Nephron progenitor cell (in vitro differentiated cells): ENCODE measurements at regions not wholly inside any gene's neighbourhood (a gene's known extent, or its start where the extent isn't known, plus 50 kb on each side); places are given as distances from the start of the nearest gene placed in this dataset.

Source experiments
- DNase-seq: peaks from one replicate; pipeline ENCODE4 v3.0.0; 2021
- H3K27ac Mint-ChIP-seq: 2 replicates; pipeline ENCODE4 v1.8.0; 2021; ENCODE audit warnings: mild to moderate bottlenecking, moderate library complexity, mixed read lengths
- H3K27me3 Mint-ChIP-seq: 2 replicates; pipeline ENCODE4 v1.8.0; 2021; ENCODE audit warnings: mild to moderate bottlenecking, low read depth, mixed read lengths; ENCODE audit not compliant: poor library complexity
- H3K36me3 Mint-ChIP-seq: 2 replicates; pipeline ENCODE4 v1.8.0; 2021; ENCODE audit warnings: low read depth, mixed read lengths
- H3K4me1 Mint-ChIP-seq: 2 replicates; pipeline ENCODE4 v1.8.0; 2021; ENCODE audit warnings: mixed read lengths
- H3K4me3 Mint-ChIP-seq: 2 replicates; pipeline ENCODE4 v1.8.0; 2021; ENCODE audit warnings: mild to moderate bottlenecking, moderate library complexity, mixed read lengths
- H3K9me3 Mint-ChIP-seq: 2 replicates; pipeline ENCODE4 v1.8.0; 2021; ENCODE audit warnings: mild to moderate bottlenecking, moderate library complexity, mixed read lengths
- TF ChIP-seq, protein P1 (sequence below): fragments of 200-600 bp; sonication (generic); IDR thresholded peaks from 2 replicates; pipeline ENCODE4 v1.5.0; 2021; ENCODE audit warnings: antibody characterized with exemption

- Mint-ChIP-seq H3K4me3 (no peak overlapping the region), H3K36me3 (no peaks in the 10 kb centered on the region), H3K4me1 (peaks cover 22% of the 10 kb centered on the region), H3K27ac (no peak overlapping the region), H3K27me3 (peaks cover 17% of the 10 kb centered on the region), H3K9me3 (peaks cover 9% of the 10 kb centered on the region)
- DNase-seq, result no peak
- TF ChIP-seq, protein P1, sequence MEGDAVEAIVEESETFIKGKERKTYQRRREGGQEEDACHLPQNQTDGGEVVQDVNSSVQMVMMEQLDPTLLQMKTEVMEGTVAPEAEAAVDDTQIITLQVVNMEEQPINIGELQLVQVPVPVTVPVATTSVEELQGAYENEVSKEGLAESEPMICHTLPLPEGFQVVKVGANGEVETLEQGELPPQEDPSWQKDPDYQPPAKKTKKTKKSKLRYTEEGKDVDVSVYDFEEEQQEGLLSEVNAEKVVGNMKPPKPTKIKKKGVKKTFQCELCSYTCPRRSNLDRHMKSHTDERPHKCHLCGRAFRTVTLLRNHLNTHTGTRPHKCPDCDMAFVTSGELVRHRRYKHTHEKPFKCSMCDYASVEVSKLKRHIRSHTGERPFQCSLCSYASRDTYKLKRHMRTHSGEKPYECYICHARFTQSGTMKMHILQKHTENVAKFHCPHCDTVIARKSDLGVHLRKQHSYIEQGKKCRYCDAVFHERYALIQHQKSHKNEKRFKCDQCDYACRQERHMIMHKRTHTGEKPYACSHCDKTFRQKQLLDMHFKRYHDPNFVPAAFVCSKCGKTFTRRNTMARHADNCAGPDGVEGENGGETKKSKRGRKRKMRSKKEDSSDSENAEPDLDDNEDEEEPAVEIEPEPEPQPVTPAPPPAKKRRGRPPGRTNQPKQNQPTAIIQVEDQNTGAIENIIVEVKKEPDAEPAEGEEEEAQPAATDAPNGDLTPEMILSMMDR, result no peak
Observed at GRCh38 chr1:30505853-30506252, 217.5 kb downstream of the MATN1 start.

DNA sequence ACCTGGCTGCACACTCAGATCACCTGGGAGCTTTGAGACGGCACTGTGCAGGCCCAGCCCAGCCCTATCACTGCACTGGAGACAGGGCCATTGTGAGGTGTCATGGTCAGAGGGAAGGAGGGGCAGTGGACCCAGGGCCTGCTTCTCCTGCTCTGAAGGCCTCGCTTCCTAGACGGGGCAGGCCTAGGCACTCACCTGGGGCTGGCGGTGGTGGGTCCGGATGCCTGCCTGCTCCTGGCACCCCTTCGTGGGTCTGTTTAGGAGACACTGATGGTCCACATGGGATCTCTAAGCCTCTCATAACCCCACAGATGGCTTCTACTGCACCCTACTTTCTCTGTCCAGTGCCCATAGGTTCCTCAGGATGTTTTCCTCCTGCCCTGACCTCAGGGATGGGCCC lies 230.9 kb downstream of the MATN1 start:
- Mint-ChIP-seq H3K27me3 (peaks cover 6% of the 10 kb centered on the region), H3K4me1 (no peaks in the 10 kb centered on the region), H3K4me3 (no peak overlapping the region), H3K36me3 (no peaks in the 10 kb centered on the region), H3K9me3 (peaks cover 33% of the 10 kb centered on the region), H3K27ac (no peak overlapping the region)
- DNase-seq, result no peak
- TF ChIP-seq, protein P1, result no peak

DNA sequence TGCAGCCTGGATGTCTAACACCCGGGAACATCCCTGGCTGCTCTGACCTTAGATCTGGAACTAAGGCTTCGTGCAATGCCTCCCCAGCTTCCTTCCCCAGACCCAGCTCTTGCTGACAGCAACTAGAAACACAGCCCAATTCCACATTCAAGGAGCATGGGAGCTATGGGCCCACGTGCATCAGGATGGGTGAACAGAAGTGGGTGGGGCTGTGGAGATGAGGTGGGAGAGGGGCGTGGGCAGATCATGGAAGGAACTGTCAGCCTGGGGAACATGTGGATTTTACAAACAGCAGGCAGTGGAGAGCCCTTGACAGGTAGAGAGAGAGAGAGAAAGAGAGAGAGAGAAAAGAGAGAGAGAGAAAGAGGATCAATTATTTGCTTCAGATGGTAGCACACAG lies 231.6 kb downstream of the MATN1 start:
- TF ChIP-seq, protein P1, result no peak
- H3K4me3 Mint-ChIP-seq, result no peak overlapping the region
- no peak overlapping the region for H3K27ac Mint-ChIP-seq
- H3K27me3 Mint-ChIP-seq, result peaks cover 11% of the 10 kb centered on the region
- H3K4me1 Mint-ChIP-seq, result no peaks in the 10 kb centered on the region
- DNase-seq, result no peak
- H3K36me3 Mint-ChIP-seq, result no peaks in the 10 kb centered on the region
- peaks cover 33% of the 10 kb centered on the region for H3K9me3 Mint-ChIP-seq

DNA sequence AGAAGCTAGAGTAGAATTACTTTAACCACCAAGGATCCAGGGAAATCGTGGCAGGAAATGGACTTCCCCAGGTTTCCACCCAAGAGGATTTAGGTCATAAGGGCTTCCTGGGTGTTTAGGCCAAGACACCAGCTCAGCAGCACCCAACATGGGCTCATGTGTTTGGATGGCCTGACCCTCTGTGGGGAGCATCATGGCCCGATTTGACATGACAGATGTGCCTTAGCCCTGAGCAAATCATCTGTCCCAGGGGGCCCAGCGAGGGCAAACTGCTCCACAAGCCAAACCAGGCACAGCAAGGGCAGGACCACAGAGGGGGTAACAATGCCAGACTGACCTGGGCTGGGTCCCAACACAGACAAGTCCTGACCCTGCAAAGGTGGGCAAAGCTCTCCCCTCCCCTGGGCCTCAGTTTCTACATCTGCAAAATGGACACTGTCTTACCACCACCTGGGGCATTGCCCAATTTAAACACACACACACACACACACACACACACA lies 232.8 kb downstream of the MATN1 start:
- H3K27me3 Mint-ChIP-seq, result peaks cover 11% of the 10 kb centered on the region
- H3K36me3 Mint-ChIP-seq, result no peaks in the 10 kb centered on the region
- TF ChIP-seq, protein P1, result no peak
- peaks cover 25% of the 10 kb centered on the region for H3K9me3 Mint-ChIP-seq
- no peak overlapping the region for H3K27ac Mint-ChIP-seq
- no peak overlapping the region for H3K4me3 Mint-ChIP-seq
- DNase-seq, result no peak
- no peaks in the 10 kb centered on the region for H3K4me1 Mint-ChIP-seq

- Mint-ChIP-seq H3K27ac (no peak overlapping the region), H3K9me3 (peaks cover 23% of the 10 kb centered on the region)
- TF ChIP-seq, protein P1, result no peak
Observed at GRCh38 chr1:30489737-30490389, 233.5 kb downstream of the MATN1 start.

DNA sequence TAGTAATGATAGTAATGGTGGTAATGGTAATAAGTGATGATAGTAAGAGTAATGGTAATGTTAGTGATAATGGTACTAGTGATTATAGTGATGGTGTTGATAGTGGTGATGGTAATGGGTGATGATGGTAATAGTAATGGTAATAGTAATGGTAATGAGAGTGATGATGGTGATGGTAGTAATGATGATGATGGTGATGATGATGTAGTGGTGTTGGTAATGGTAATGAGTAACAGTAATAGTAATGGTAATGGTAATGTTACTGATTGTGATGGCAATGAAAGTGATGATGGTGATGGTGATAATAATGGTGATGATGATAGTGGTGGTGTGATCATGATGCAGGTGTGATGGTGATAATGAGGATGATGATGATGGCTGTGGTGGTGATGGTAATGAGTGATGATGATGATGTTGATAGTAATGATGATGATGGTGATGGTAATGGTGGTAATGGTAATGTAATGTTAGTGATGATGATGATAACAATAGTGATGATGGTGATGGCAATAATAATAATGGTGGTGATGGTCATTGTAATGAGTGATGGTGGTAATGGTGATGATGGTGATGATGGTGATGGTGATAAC lies 235.0 kb downstream of the MATN1 start:
- TF ChIP-seq, protein P1, result no peak
- Mint-ChIP-seq H3K27ac (no peak overlapping the region), H3K9me3 (peaks cover 13% of the 10 kb centered on the region)

More at GRCh38 chr1:30489737-30490389, 233.5 kb downstream of the MATN1 start:
- no peak overlapping the region for H3K4me3 Mint-ChIP-seq
- H3K27me3 Mint-ChIP-seq, result peaks cover 15% of the 10 kb centered on the region
- DNase-seq, result no peak
- H3K36me3 Mint-ChIP-seq, result no peaks in the 10 kb centered on the region
- H3K4me1 Mint-ChIP-seq, result no peaks in the 10 kb centered on the region

More for the DNA sequence above, 235.0 kb downstream of the MATN1 start:
- Mint-ChIP-seq H3K4me1 (no peaks in the 10 kb centered on the region), H3K36me3 (no peaks in the 10 kb centered on the region), H3K4me3 (no peak overlapping the region), H3K27me3 (peaks cover 13% of the 10 kb centered on the region)
- no peak for DNase-seq
